Astrocyte of the hippocampus (primary cell): ENCODE measurements at regions not wholly inside any gene's neighbourhood (a gene's known extent, or its start where the extent isn't known, plus 50 kb on each side); places are given as distances from the start of the nearest gene placed in this dataset.

Source experiments
- DNase-seq: peaks from one replicate; pipeline ENCODE4 v3.0.0; 2011; ENCODE audit warnings: low read depth, low spot score

- peak; percentile 30 for DNase-seq
Measured at GRCh38 chr5:58072300-58072965, 387.5 kb downstream of the PLK2 start.

DNA sequence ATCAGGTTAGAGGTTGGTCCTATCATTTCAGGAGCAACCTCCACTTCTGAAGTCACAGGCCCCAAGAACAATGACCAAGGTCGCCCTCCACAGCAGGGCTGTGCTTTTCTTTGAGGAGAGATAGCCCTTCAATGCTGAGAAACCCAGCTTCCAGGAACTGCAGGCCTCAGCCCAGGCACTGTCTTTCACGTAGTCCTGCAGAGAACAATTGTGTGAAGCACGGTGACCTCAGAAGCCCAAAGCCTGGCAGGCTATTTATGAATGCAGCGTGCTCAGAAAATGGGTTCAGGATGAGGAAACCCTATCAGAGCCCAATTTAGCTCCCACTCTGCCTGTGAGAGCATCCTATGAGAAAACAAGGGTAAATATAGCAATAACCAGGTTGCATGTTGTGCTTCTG lies 388.3 kb downstream of the PLK2 start:
- DNase-seq = no peak

- DNase-seq = no peak
Measured at GRCh38 chr5:58069846-58070245, 390.0 kb downstream of the PLK2 start.

- DNase-seq = no peak
Measured at GRCh38 chr5:58069016-58069705, 390.7 kb downstream of the PLK2 start.

GRCh38 chr5:58066557-58066956 lies 393.3 kb downstream of the PLK2 start:
- DNase-seq = no peak

DNA sequence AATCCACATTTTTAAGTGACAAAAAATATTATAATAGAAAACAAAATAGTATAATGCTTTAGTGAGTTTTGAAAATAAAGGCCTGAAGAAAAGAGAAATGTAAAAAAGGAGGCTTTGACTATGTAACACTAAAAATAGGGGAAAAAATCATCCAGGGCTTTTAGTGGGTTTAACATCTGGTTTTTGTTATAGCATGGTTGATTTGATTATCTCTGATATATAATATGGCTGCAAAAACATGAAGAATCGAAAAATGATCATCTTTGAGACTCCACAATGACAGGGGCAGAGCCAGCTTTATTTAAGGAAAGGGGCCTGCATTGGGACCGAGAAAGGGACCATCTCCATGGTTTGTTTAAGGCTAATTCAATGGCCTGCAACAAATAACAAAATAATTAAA lies 393.8 kb downstream of the PLK2 start:
- DNase-seq = no peak

- peak; percentile 14 for DNase-seq
Measured at GRCh38 chr5:58064801-58065200, 395.1 kb downstream of the PLK2 start.

- no peak for DNase-seq
Measured at GRCh38 chr5:58060996-58061395, 398.9 kb downstream of the PLK2 start.

- DNase-seq = no peak
Measured at GRCh38 chr5:58057324-58057723, 402.6 kb downstream of the PLK2 start.

DNA sequence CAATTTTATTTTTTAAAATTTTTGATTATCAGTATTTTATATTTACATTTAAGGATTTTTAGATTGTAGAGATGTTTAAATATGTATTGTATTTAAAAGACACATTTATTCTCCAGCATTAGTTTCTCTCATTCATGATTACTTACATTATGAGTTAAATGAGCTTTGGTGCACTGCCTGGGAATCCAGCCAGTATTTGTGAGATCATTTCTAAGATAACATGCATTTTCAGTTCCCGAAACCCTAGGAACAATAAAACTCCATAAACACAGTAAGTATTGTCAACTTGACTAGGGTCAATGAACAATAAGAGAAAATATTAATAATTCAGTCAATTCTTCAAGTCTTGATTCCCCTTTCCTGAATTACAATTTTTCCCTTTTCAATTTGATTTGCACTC lies 403.3 kb downstream of the PLK2 start:
- peak; percentile 61 for DNase-seq

- DNase-seq = no peak
Measured at GRCh38 chr5:58054018-58054417, 405.9 kb downstream of the PLK2 start.

GRCh38 chr5:58048954-58049353 lies 410.9 kb downstream of the PLK2 start:
- DNase-seq = no peak

- no peak for DNase-seq
Measured at GRCh38 chr5:58048185-58048925, 411.5 kb downstream of the PLK2 start.

DNA sequence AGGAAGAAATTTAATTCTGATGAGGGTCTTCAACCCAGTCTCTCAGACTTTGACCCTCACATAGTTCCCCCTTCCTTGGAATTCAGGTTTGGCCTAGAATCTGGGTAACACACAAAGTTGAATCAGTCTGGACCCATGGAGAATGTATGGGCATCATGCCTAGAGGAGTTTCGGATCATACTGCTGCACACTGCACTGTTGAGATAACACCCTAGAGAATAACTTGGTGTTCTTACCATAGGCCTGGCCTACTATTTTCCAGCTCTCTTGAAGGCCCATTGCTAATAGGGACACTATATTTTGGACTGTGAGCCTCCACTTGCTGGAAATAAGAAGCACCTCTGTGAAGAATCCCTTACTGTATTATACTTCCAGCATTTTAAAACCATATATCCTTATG lies 413.5 kb downstream of the PLK2 start:
- no peak for DNase-seq

GRCh38 chr5:58044166-58044565 lies 415.7 kb downstream of the PLK2 start:
- no peak for DNase-seq

GRCh38 chr5:58043032-58043945 lies 416.6 kb downstream of the PLK2 start:
- DNase-seq = no peak

DNA sequence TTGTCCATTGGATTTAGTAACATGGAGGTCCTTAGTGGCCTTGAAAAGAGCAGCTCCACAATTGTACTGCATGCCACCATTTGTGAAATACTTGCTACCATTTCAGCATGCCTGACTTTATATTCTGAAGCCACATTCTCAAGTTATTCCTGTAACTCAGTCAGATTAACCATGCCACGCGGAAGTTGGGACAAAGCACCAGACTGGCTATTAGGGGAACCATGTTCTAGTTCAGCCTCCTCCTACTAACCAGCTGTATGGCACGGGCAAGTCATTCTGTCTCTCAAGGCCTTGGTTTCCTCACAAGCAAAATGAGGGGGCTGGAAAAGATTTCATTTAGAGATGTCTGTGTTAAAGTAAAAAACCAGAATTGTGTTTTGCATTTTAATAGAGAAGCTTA lies 418.0 kb downstream of the PLK2 start:
- DNase-seq = no peak

- DNase-seq = no peak
Measured at GRCh38 chr5:58040846-58041245, 419.0 kb downstream of the PLK2 start.

- DNase-seq = no peak
Measured at GRCh38 chr5:58040044-58040443, 419.8 kb downstream of the PLK2 start.

DNA sequence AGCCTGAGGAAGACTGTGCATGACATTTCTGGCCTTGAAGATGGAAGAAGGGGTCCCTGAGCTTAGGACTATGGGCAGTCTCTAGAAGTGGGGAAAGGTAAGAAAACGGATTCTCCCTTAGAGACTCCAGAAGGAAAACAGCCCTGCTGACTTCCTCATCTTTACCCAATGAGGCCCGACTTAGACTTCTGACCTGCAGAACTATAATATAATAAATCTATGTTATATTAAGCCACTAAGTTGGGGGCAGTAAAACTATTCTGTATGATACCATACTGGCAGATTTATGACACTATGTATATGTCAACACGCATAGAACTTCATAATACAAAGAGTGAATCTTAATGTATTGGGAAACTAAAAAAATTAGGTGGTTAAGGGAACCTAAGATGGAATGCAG lies 422.0 kb downstream of the PLK2 start:
- DNase-seq = no peak

DNA sequence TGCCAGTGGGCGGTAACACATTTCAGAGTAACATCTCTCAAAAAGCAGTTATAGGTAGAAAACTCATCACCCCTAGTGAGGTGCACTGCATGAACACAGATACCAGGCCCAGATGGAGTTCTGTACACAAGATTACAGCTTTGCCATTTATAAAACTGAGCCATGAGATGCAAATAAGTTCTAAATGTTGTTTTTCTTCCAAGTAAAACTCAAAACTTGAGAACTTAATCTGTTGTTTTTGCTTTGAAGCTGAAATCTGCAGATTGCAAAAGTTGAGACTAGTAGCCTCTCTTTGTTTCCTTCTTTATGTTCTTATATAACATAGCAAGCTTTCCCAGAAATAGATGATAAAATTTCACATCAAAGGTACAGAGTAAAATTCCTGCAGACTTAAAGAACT lies 434.1 kb downstream of the PLK2 start:
- no peak for DNase-seq

- no peak for DNase-seq
Measured at GRCh38 chr5:58024151-58024550, 435.7 kb downstream of the PLK2 start.
